HEK293 (cell line): ENCODE measurements at regions not wholly inside any gene's neighbourhood (a gene's known extent, or its start where the extent isn't known, plus 50 kb on each side); places are given as distances from the start of the nearest gene placed in this dataset.

Experiments used
- ZBTB7A ChIP-seq: fragments of 450-650 bp; formaldehyde crosslinking; IDR thresholded peaks from 2 replicates; pipeline ENCODE4 v1.5.1; 2016; ENCODE audit warnings: low read depth, missing biosample characterization, missing genetic modification characterization
- ZNF10 ChIP-seq: fragments of 450-650 bp; formaldehyde crosslinking; IDR thresholded peaks from 2 replicates; pipeline ENCODE4 v1.5.1; 2017; ENCODE audit warnings: missing biosample characterization, missing genetic modification characterization
- ZNF121 ChIP-seq: fragments of 450-650 bp; formaldehyde crosslinking; IDR thresholded peaks from 2 replicates; pipeline ENCODE4 v1.5.1; 2016; ENCODE audit warnings: missing biosample characterization, missing genetic modification characterization
- ZNF24 ChIP-seq: fragments of 450-650 bp; formaldehyde crosslinking; IDR thresholded peaks from 2 replicates; pipeline ENCODE4 v1.5.1; 2016; ENCODE audit warnings: missing biosample characterization, missing genetic modification characterization
- TF ChIP-seq, protein P1 (sequence below): fragments of 450-650 bp; formaldehyde crosslinking; IDR thresholded peaks from 2 replicates; pipeline ENCODE4 v1.5.1; 2016; ENCODE audit warnings: missing biosample characterization, missing genetic modification characterization
- TF ChIP-seq, protein P2 (sequence below): fragments of 450-650 bp; formaldehyde crosslinking; IDR thresholded peaks from 2 replicates; pipeline ENCODE4 v1.5.1; 2016; ENCODE audit warnings: missing biosample characterization, missing genetic modification characterization
- TF ChIP-seq, protein P3 (sequence below): fragments of 450-650 bp; formaldehyde crosslinking; IDR thresholded peaks from 2 replicates; pipeline ENCODE4 v1.5.1; 2016; ENCODE audit warnings: missing biosample characterization, missing genetic modification characterization

DNA sequence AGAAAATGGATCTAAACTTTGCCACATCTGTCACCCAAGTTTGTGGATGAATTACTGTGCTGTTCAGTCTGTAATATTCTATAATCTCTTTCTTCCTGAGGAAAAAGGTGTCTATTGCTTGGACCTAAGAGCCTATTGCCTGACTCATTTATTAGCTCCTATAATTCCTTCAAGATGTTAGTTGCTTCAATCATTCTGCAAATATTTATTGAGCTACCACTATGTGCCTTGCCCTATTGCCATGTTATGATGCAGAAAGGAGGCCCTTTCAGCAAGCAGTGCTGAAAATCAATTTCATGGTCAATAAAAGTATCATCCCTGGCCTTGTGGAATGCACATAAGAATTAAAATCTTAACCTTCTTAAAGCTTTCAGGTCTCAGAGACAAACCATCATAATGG lies 113.6 kb downstream of the CCER1 start:
- TF ChIP-seq, protein P1, sequence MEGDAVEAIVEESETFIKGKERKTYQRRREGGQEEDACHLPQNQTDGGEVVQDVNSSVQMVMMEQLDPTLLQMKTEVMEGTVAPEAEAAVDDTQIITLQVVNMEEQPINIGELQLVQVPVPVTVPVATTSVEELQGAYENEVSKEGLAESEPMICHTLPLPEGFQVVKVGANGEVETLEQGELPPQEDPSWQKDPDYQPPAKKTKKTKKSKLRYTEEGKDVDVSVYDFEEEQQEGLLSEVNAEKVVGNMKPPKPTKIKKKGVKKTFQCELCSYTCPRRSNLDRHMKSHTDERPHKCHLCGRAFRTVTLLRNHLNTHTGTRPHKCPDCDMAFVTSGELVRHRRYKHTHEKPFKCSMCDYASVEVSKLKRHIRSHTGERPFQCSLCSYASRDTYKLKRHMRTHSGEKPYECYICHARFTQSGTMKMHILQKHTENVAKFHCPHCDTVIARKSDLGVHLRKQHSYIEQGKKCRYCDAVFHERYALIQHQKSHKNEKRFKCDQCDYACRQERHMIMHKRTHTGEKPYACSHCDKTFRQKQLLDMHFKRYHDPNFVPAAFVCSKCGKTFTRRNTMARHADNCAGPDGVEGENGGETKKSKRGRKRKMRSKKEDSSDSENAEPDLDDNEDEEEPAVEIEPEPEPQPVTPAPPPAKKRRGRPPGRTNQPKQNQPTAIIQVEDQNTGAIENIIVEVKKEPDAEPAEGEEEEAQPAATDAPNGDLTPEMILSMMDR (tag by site-specific recombination), result no peak
- TF ChIP-seq, protein P2, sequence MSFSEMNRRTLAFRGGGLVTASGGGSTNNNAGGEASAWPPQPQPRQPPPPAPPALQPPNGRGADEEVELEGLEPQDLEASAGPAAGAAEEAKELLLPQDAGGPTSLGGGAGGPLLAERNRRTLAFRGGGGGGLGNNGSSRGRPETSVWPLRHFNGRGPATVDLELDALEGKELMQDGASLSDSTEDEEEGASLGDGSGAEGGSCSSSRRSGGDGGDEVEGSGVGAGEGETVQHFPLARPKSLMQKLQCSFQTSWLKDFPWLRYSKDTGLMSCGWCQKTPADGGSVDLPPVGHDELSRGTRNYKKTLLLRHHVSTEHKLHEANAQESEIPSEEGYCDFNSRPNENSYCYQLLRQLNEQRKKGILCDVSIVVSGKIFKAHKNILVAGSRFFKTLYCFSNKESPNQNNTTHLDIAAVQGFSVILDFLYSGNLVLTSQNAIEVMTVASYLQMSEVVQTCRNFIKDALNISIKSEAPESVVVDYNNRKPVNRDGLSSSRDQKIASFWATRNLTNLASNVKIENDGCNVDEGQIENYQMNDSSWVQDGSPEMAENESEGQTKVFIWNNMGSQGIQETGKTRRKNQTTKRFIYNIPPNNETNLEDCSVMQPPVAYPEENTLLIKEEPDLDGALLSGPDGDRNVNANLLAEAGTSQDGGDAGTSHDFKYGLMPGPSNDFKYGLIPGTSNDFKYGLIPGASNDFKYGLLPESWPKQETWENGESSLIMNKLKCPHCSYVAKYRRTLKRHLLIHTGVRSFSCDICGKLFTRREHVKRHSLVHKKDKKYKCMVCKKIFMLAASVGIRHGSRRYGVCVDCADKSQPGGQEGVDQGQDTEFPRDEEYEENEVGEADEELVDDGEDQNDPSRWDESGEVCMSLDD (tag by site-specific recombination), result no peak
- TF ChIP-seq ZNF121 (tag by site-specific recombination) (no peak), ZNF24 (tag by site-specific recombination) (no peak), ZNF10 (no peak), ZBTB7A (tag by site-specific recombination) (no peak)
- TF ChIP-seq, protein P3, sequence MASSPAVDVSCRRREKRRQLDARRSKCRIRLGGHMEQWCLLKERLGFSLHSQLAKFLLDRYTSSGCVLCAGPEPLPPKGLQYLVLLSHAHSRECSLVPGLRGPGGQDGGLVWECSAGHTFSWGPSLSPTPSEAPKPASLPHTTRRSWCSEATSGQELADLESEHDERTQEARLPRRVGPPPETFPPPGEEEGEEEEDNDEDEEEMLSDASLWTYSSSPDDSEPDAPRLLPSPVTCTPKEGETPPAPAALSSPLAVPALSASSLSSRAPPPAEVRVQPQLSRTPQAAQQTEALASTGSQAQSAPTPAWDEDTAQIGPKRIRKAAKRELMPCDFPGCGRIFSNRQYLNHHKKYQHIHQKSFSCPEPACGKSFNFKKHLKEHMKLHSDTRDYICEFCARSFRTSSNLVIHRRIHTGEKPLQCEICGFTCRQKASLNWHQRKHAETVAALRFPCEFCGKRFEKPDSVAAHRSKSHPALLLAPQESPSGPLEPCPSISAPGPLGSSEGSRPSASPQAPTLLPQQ (tag by site-specific recombination), result no peak
